ENCODE measurements at regions not wholly inside any gene's neighbourhood (a gene's known extent, or its start where the extent isn't known, plus 50 kb on each side); places are given as distances from the start of the nearest gene placed in this dataset.

DNA sequence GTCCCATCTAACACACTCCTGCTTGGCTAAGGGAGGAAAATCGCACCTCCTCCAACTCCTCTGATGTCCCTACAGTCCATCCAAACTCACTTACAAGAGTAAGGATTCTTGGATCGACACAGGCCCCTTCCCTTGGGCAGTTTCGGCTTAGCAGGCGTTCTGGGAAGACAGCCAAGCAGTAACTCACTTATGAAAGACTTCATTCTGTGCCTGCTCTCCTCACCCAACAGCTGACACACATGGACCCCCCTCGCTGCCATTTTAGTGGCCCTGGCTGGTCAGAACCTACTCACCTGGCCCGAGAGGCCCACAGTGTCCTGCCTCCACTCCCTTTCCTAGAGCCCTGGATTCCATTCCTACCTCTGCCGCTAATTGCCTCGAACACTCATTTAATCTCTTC is 52.3 kb upstream of the BCL2L14 start:
- TF ChIP-seq, protein P1, sequence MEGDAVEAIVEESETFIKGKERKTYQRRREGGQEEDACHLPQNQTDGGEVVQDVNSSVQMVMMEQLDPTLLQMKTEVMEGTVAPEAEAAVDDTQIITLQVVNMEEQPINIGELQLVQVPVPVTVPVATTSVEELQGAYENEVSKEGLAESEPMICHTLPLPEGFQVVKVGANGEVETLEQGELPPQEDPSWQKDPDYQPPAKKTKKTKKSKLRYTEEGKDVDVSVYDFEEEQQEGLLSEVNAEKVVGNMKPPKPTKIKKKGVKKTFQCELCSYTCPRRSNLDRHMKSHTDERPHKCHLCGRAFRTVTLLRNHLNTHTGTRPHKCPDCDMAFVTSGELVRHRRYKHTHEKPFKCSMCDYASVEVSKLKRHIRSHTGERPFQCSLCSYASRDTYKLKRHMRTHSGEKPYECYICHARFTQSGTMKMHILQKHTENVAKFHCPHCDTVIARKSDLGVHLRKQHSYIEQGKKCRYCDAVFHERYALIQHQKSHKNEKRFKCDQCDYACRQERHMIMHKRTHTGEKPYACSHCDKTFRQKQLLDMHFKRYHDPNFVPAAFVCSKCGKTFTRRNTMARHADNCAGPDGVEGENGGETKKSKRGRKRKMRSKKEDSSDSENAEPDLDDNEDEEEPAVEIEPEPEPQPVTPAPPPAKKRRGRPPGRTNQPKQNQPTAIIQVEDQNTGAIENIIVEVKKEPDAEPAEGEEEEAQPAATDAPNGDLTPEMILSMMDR (IDR thresholded peaks at IDR 0.05; ENCODE audit: low read depth, low read length, poor library complexity, severe bottlenecking): no peak
- no peak for TF ChIP-seq EZH2phosphoT487 (IDR thresholded peaks at IDR 0.05; ENCODE audit: borderline replicate concordance, low read length)
